HG02938 (cell line): ENCODE measurements at regions not wholly inside any gene's neighbourhood (a gene's known extent, or its start where the extent isn't known, plus 50 kb on each side); places are given as distances from the start of the nearest gene placed in this dataset.

Source experiments
- ATAC-seq: cut with Tn5 transposase; IDR thresholded peaks from one replicate; pipeline ENCODE4 v1.9.1; 2021; ENCODE audit warnings: mild to moderate bottlenecking, moderate library complexity; ENCODE audit not compliant: unreplicated experiment

- ATAC-seq = no peak
Observed at GRCh38 chr13:99828123-99828522, 143.4 kb downstream of the ZIC5 start.

GRCh38 chr13:99827011-99827772, 144.4 kb downstream of the ZIC5 start:
- ATAC-seq = no peak

- ATAC-seq = no peak
Observed at GRCh38 chr13:99823961-99824360, 147.6 kb downstream of the ZIC5 start.

DNA sequence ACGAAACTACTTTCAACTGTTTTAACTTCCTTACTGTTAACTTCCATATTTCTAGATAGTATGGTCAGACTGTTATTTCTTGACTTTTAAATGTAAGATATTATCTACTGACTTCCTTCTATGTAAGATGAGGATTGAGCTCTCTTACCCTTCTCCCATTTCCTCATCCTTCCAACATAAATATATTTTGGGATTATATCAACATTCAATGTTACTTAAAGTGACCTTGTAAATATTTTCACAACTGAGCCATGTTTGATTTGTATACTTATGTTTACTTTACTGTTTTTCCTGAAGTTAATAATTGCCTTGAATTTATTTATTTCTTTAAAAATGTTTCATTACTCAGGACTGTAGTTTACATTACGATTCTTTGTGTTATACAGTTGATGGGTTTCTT, 148.7 kb downstream of the ZIC5 start:
- ATAC-seq = no peak

DNA sequence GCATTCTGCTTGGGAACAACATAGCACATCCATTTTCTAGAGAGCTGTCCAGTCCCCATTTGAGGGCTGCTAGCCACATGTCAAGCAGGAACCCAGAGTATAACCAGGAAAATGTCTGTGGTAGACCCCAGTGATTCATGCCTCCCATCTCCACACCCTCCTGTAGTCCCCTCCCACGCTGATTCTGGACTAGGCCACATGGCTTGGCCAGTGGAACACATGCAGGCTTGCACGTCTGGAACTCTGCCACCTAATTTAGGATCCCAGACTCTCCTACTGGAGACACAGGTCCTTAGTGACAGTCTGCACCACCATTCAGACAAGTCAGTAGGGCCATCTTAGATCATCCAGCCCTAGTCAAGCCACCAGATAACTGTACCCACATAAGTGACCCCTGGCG, 149.8 kb downstream of the ZIC5 start:
- ATAC-seq = no peak

DNA sequence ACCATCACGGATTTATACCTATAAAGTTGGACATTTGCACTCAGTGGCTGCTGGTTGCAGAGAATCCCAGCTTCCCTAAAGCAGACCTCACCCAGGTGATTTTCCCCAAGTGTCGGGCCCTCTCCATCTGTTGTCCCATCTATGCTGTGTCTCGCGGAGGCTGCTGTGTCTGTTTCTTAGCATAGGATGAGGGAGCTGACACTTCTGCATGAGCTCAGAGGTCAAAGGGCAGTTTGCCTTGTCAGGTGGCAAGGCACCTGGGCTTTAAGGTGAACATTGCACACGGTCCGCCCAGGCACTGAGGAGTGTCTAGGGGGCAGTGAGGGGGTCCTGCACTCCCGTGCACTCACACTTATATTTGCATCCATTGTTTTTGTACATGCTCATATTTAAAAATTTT, 151.6 kb downstream of the ZIC5 start:
- ATAC-seq = no peak

GRCh38 chr13:99816321-99816720, 155.2 kb downstream of the ZIC5 start:
- no peak for ATAC-seq

GRCh38 chr13:99813336-99814095, 158.1 kb downstream of the ZIC5 start:
- no peak for ATAC-seq

- no peak for ATAC-seq
Observed at GRCh38 chr13:99812625-99813024, 158.9 kb downstream of the ZIC5 start.

DNA sequence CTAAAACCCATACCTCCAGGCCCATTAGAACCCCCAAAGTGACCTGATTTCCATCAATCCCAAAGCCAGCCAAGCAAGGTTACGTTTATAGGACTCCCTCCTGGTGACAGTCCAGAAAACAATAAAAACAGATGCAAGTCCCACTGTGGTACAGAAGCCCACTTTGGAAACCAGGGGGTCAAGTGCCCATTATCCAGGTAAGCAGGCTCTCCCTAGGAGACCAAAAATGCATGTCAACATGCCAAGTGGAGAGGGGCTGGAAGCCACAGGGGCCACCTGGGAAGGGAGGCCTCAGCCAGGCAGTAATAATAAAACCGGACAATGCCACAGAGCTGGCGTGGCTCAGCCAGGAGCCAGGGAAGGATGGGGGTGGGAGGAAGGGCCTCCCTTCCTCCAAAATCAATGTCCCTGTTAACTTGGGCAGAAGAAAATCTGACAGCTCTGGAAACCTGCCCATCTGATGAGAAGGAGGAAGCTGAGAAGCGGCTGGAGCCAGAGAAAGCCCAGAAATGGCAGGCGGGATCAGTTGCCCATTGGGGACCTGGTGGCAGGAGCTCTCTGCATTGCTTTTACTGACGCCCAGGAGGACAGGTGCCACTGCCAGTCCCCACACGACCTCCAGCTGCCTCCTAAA, 160.4 kb downstream of the ZIC5 start:
- ATAC-seq = no peak

DNA sequence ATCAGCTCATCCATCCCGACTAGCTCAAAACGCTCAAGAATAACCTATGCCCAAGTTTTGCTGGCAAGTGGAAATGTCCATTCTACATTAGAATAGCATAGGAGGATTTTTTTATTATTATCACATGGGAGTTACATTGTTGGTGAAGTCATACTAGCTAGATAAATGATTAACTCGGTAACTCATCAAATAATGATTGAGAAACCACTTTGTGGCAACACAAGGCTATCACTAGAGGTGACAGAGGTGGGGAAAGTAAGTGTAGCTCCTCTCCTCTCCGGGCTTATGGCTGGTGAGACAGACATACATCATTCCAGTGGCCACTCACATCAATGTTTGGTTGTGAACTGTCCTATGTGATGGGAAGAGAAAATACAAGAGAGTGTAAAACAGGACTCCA, 161.6 kb downstream of the ZIC5 start:
- no peak for ATAC-seq

DNA sequence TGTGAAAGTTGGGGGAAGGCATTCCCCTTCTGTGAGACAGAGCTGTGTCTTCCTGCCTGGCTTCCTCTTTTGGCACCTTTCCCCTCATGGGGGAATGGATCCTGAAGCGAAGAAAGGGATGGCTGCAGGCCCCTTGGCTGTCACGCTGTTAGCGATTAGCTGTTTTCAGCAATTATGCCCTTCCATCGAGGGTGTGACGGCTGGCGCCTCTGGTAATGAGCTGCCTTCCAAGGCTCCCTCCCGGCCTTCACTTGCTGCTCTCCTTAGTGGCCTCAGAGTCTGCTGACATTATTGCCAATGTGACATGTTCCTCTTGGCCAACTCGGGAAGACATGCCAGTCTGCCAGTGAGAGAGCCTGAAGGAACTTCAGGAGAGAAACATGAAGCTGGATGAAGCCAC, 162.1 kb downstream of the ZIC5 start:
- no peak for ATAC-seq

DNA sequence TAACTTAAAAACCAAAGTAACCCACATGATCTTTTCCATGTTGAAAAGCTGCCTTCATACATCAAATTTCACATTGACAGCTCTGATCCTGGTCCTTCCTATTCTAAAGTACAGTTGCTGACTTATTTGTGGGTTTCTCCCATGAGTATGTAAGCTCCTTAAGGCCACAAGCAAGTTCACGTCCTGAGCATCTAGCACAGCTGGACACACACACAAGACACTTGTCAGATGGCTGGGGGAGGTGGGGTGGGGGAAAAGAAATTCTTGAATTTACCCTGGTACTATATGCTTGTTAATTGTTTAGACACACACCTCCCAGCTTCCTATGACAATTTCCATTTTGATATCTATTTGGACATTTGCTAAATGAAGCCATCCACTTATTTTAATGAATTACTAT, 162.8 kb downstream of the ZIC5 start:
- ATAC-seq = no peak

DNA sequence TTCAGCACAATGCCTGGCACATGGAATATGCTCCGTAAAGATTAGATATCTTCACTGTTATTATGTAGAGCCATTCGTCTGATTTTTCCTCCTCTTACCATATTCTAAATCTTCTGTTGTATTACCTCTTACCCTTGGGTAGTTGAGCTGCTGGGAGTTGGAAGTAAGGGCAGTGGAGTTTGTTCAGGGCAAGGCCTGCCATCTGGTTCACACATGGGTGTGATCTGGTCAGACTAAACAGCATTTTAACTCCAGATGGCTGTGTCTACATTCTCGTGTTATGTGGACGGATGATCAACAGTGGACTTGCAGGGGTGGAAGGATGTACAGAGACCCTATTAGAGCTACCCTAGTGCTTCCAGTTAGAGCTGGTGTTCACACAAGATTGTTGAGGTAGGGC, 164.9 kb downstream of the ZIC5 start:
- ATAC-seq = no peak

DNA sequence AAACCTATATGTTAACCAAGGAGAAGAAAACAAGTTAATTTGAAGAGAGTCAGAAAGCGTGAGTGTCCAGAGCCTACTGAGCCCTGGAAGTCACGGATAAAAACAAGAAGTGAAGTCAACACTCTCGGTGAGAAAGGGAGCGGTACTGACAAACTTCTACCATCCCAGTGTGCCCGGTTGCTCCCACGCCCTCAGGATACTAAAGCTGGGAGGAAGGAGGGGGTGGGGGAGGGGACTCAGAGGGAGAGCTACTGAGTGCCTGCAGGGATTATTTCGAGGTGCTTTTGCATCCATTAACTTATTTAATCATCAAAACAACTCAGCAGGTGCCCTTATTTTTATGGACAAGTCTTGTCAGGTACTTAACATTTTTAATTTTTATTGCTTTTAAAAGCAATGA, 166.2 kb downstream of the ZIC5 start:
- no peak for ATAC-seq

DNA sequence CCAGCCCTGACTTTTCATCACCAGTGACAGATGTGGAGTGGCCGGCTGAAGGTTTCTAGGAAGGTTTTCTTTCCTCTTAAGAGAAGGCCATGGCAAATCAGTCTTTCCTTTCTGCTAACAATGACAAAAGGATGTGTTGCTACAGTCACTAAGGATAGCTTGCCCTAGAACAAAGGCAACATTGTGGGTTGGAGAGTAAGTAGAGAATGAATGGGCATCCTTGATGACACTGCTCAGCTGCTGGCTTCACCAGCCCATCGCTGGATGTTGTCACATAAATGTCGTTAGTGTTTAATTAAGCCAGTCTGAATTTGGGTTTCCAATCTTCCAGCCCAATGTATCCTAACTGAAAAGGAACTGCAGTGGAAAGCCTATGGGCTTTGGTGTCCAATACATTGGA, 168.4 kb downstream of the ZIC5 start:
- ATAC-seq = no peak

DNA sequence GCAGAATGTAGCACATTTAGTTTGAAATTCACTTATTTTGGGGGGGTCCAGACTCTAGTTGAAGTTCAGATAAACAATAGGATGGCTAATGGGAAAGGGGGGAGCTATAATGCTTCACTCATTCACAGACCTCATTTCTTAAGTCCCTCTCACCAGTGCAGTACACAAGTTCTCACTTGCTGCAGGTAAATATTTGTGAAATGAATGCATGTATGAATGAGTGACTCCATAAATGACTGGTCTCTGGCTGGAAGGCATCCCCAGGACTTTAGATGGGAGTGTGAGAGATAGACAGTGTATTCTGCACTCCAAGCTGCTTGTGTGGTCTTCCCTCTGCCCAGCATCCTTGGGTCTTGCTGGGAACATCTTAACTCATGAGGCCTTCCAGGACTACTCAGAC, 169.2 kb downstream of the ZIC5 start:
- ATAC-seq = no peak

DNA sequence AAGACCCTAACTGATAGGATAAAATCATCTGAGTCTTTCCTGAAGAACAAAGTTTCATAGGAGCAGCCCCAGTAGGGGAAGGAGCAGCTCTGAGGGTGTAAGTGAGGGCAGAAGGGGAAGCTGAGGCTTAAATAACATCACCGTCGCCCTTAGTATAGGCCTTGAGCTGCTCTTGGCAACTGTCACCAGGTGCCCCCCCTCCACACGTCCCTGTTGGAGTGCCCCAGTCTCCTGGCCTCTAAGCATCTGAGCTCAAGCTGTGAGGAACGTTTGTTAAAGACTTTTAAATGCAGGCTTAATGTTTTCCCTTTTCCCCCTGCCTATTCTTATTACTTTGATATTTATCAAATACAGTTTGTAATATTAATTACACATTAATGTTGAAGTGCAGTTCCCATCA, 170.6 kb downstream of the ZIC5 start:
- no peak for ATAC-seq

GRCh38 chr13:99800011-99800410, 171.6 kb downstream of the ZIC5 start:
- no peak for ATAC-seq

DNA sequence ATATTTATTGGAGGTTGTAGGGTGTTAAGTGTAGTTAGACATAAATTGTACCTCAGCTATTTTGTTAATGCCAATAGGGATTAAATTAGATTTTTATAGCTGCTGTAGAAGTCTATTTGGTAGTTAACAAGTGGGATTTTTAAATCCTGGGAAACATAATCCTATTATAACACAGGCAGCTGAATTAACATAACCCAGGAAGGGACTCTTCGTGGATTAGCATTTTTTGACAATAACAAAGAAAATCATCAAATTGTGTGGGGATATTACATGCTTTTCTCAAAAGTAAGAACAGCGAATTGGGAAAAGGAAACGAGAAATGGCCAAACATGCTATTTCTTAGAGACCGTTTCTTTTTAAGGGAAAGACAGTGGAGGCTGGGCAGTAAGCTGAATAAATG, 172.8 kb downstream of the ZIC5 start:
- ATAC-seq = no peak

DNA sequence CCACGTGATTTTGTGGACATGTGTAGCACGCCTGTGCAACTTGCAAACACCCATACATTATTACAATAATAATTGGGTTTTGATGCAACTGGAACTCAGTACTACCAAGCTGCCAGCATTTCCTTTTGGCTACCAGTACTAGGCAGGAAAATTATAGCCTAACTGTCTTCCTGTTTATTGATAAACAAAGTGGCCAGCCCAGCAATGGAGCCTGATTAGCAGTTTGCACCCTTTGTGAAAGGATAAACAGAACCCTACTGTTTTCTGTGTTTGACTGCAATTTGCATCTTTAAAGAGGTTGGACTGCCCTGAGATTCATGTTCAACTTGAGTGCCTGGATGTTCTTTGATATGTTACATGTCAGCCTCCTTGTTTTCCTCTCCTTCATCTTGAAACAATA, 173.9 kb downstream of the ZIC5 start:
- no peak for ATAC-seq

DNA sequence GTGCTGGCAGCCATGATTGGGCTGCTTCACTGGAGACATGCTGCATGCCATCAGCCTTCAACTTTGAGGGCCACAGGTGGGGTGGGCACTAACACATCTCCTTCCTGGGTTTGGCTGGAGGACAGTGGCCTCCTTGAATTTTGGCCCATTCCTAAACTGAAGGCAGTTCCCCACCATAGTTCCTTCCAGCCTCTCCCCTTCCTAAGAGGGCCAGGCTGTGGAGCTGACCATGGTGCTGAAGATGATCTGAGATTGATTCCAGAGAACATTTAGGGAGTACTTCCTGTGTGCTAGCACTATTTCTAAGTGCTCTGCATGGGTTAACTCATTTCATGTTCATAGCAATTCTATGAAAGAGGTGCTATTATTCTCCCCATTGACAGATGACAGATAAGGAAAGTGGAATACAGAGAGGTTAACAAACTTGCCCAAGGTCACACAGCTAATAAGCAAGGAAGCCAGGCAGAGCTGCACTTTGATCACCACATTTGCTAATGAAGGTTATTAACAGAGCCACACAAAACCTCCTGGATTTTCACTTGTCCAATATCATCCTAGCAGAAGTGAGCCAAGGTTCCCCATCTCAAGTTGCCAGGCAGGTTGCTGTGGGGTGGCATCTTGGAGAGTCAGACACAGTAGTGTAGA, 175.3 kb downstream of the ZIC5 start:
- ATAC-seq = no peak
